B cell (primary cell): ENCODE measurements at regions not wholly inside any gene's neighbourhood (a gene's known extent, or its start where the extent isn't known, plus 50 kb on each side); places are given as distances from the start of the nearest gene placed in this dataset.

ENCODE experiments used
- ATAC-seq: fragments of 200-7000 bp; cut with Tn5 transposase; one replicate; pipeline ENCODE4 v1.10.0; 2021; ENCODE audit warnings: low read depth, mild to moderate bottlenecking, moderate number of reproducible peaks, moderate library complexity
- CTCF ChIA-PET: fragments of 350-600 bp; sonication (Branson Sonifier 250); formaldehyde crosslinking; loops from one replicate; lab custom pipeline; 2021; ENCODE audit warnings: antibody characterized with exemption, inconsistent platforms; lab: Charles Lee
- POLR2A ChIA-PET: fragments of 350-600 bp; sonication (Branson Sonifier 250); formaldehyde crosslinking; loops from one replicate; lab custom pipeline; 2021; ENCODE audit warnings: antibody characterized with exemption; lab: Charles Lee
- DNase-seq: peaks from one replicate; pipeline ENCODE4 v3.0.0; 2013
- H2AFZ ChIP-seq: 2 replicates; pipeline ENCODE4 v1.6.1; 2012; ENCODE audit warnings: mild to moderate bottlenecking, low read depth, low read length; ENCODE audit not compliant: insufficient read depth, poor library complexity, severe bottlenecking
- H3K27ac ChIP-seq, 2 donors: 1 replicate in 1 of 2; 2 replicates in 1 of 2; pipeline ENCODE4 v1.5.1; 2012 to 2013; ENCODE audit warnings: low read length in 2 of 2, mild to moderate bottlenecking in 2 of 2, moderate library complexity in 1 of 2
- H3K27me3 ChIP-seq, 4 experiments: fragments of 200-600 bp in 1 of 4; sonication (generic) in 1 of 4; replicated peaks in 1 of 4; 1 replicate in 2 of 4; 2 replicates in 2 of 4; pipeline versions ENCODE4 v1.6.1 to v1.7.0; 2013 to 2016; ENCODE audit warnings: low read length in 3 of 4, mild to moderate bottlenecking in 2 of 4, mixed read lengths in 1 of 4, moderate library complexity in 1 of 4; ENCODE audit not compliant: insufficient read depth in 4 of 4, control insufficient read depth in 3 of 4; ENCODE audit errors: control extremely low read depth in 1 of 4
- H3K36me3 ChIP-seq, 2 experiments: replicated peaks in 1 of 2; 1 replicate in 1 of 2; 2 replicates in 1 of 2; pipeline versions ENCODE4 v1.6.1 to v1.7.1; 2013; ENCODE audit warnings: low read length in 1 of 2; ENCODE audit not compliant: insufficient read depth in 2 of 2, control insufficient read depth in 1 of 2; ENCODE audit errors: control extremely low read depth in 1 of 2, extremely low read depth in 1 of 2
- H3K4me1 ChIP-seq, 2 donors: fragments of 200-600 bp in 1 of 2; sonication (generic) in 1 of 2; 1 replicate in 1 of 2; 2 replicates in 1 of 2; pipeline versions ENCODE4 v1.5.1 to v1.6.1; 2013 to 2017; ENCODE audit warnings: low read length in 2 of 2; ENCODE audit not compliant: control insufficient read depth in 2 of 2, insufficient read depth in 2 of 2
- H3K4me2 ChIP-seq: replicated peaks from 2 replicates; pipeline ENCODE3; 2012; ENCODE audit warnings: mild to moderate bottlenecking, low read depth, low read length; ENCODE audit not compliant: poor library complexity, severe bottlenecking
- H3K4me3 ChIP-seq, 5 experiments: fragments of 200-600 bp in 1 of 5; sonication (generic) in 1 of 5; 1 replicate in 3 of 5; 2 replicates in 2 of 5; pipeline versions ENCODE4 v1.5.1 to v1.7.0; 2011 to 2016; ENCODE audit warnings: low read length in 4 of 5, mild to moderate bottlenecking in 4 of 5, low read depth in 2 of 5, control low read depth in 1 of 5, moderate library complexity in 1 of 5; ENCODE audit not compliant: insufficient read depth in 1 of 5; ENCODE audit errors: control extremely low read depth in 1 of 5, extremely low read depth in 1 of 5
- H3K79me2 ChIP-seq: fragments of 200-600 bp; sonication (generic); one replicate; pipeline ENCODE4 v1.6.0; 2016; ENCODE audit warnings: low read length; ENCODE audit not compliant: control insufficient read depth, insufficient read depth
- H3K9ac ChIP-seq: fragments of 200-600 bp; sonication (generic); 2 replicates; pipeline ENCODE4 v1.6.1; 2017; ENCODE audit warnings: mild to moderate bottlenecking, low read length, moderate library complexity
- H3K9me3 ChIP-seq, 3 donors: one replicate each; pipeline versions ENCODE4 v1.6.1 to v1.7.1; 2013; ENCODE audit warnings: low read length in 2 of 3; ENCODE audit not compliant: control insufficient read depth in 2 of 3, insufficient read depth in 1 of 3; ENCODE audit errors: control extremely low read depth in 1 of 3
- H4K20me1 ChIP-seq: 2 replicates; pipeline ENCODE4 v1.6.0; 2012; ENCODE audit warnings: mild to moderate bottlenecking, low read length; ENCODE audit not compliant: insufficient read depth, control insufficient read depth, poor library complexity, severe bottlenecking
- H3K27ac Mint-ChIP-seq: one replicate; pipeline ENCODE4 v1.8.0; 2021; ENCODE audit warnings: mixed read lengths
- H3K27me3 Mint-ChIP-seq: one replicate; pipeline ENCODE4 v1.8.0; 2021; ENCODE audit warnings: mixed read lengths
- H3K4me1 Mint-ChIP-seq: one replicate; pipeline ENCODE4 v1.8.0; 2021; ENCODE audit warnings: mixed read lengths
- H3K4me3 Mint-ChIP-seq: one replicate; pipeline ENCODE4 v1.8.0; 2021; ENCODE audit warnings: mixed read lengths
- H3K9me3 Mint-ChIP-seq: one replicate; pipeline ENCODE4 v1.8.0; 2022; ENCODE audit warnings: mixed read lengths; ENCODE audit not compliant: insufficient read depth
- CTCF ChIP-seq: fragments of 200-600 bp; IDR thresholded peaks from one replicate; pipeline ENCODE4 v1.8.0; 2022; ENCODE audit warnings: antibody characterized with exemption, mild to moderate bottlenecking
- EZH2 ChIP-seq: IDR thresholded peaks from 2 replicates; pipeline ENCODE4 v1.6.1; 2012; ENCODE audit warnings: borderline replicate concordance, low read depth, mild to moderate bottlenecking, moderate library complexity, low read length; ENCODE audit not compliant: insufficient read depth, poor library complexity, severe bottlenecking
- WGBS: methylation state at CpG from one replicate; pipeline ENCODE4 v1.1.5; 2013; ENCODE audit warnings: missing lambda C conversion rate; ENCODE audit not compliant: insufficient coverage; 5-methylcytosine and 5-hydroxymethylcytosine counted together
- intact Hi-C: fragments of 100-400 bp; cut with micrococcal nuclease; formaldehyde crosslinking; loops from one replicate; pipeline ENCODE4 v1.10.0; 2022

GRCh38 chr12:93115198-93115601 is 186.1 kb upstream of the EEA1 start:
- no peak overlapping the region for H3K27ac Mint-ChIP-seq
- no peak overlapping the region for H2AFZ ChIP-seq

DNA sequence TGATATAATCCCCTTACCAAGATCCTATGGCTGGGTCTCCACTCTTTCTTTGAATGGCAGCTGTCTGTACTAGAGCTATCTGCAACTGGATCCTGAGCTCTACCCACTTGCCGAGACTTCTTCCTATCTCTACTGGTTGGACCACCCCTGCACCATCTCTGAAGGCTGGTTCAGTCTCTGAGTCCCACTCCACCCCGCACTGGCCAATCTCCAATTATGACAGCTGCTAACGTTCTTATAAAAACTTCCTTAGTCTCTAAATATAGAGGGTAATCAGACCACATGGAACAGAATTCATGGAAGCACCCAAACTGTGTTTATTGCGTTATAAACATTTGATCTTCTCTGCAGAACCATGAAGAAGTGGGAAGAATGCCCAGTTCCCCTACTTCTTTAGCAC is 186.6 kb upstream of the EEA1 start:
- no peaks in the 10 kb centered on the region for H3K27me3 Mint-ChIP-seq
- no peak overlapping the region for H3K4me3 Mint-ChIP-seq
- intact Hi-C loops = no loop called here
- 100% methylated on average over 1 of the region's 4 CpGs for WGBS
- no peaks in the 10 kb centered on the region for H3K9me3 Mint-ChIP-seq
- no peak for TF ChIP-seq CTCF
- no peak overlapping the region for H3K9ac ChIP-seq
- ChIA-PET CTCF (no interaction called here), POLR2A (no interaction called here)
- H3K27me3 ChIP-seq = no peaks in the 10 kb centered on the region
- no peak overlapping the region for H3K4me2 ChIP-seq
- no peak for DNase-seq
- no peaks in the 10 kb centered on the region for H3K4me1 ChIP-seq
- no peaks in the 10 kb centered on the region for H4K20me1 ChIP-seq
- H3K9me3 ChIP-seq = peaks cover 0 to 3% (median 0%) of the 10 kb centered on the region in 3 donors
- H3K36me3 ChIP-seq = no peaks in the 10 kb centered on the region
- H3K4me1 Mint-ChIP-seq = no peaks in the 10 kb centered on the region
- H3K79me2 ChIP-seq = no peaks in the 10 kb centered on the region
- no peak overlapping the region for H3K27ac ChIP-seq
- H3K27ac Mint-ChIP-seq = no peak overlapping the region
- no peak for ATAC-seq
- H2AFZ ChIP-seq = no peak overlapping the region
- H3K4me3 ChIP-seq = no peak overlapping the region

More at GRCh38 chr12:93115198-93115601, 186.1 kb upstream of the EEA1 start:
- no peak for DNase-seq
- no peaks in the 10 kb centered on the region for H3K27me3 ChIP-seq
- H3K4me1 Mint-ChIP-seq = no peaks in the 10 kb centered on the region
- intact Hi-C loops = no loop called here
- no peaks in the 10 kb centered on the region for H3K4me1 ChIP-seq
- no peak overlapping the region for H3K4me2 ChIP-seq
- H3K4me3 Mint-ChIP-seq = no peak overlapping the region
- no peak for ATAC-seq
- WGBS = 74% methylated on average over 5 of the region's 6 CpGs
- H3K9ac ChIP-seq = no peak overlapping the region
- H4K20me1 ChIP-seq = no peaks in the 10 kb centered on the region
- H3K9me3 Mint-ChIP-seq = no peaks in the 10 kb centered on the region
- TF ChIP-seq EZH2 (no peak), CTCF (no peak)
- H3K4me3 ChIP-seq = no peak overlapping the region
- peaks cover 0 to 3% (median 0%) of the 10 kb centered on the region in 3 donors for H3K9me3 ChIP-seq
- no peaks in the 10 kb centered on the region for H3K27me3 Mint-ChIP-seq
- POLR2A ChIA-PET = no interaction called here
- no peaks in the 10 kb centered on the region for H3K79me2 ChIP-seq
- no peaks in the 10 kb centered on the region for H3K36me3 ChIP-seq
- H3K27ac ChIP-seq = no peak overlapping the region
- CTCF ChIA-PET = no interaction called here
